ENCODE measurements at regions not wholly inside any gene's neighbourhood (a gene's known extent, or its start where the extent isn't known, plus 50 kb on each side); places are given as distances from the start of the nearest gene placed in this dataset.

DNA sequence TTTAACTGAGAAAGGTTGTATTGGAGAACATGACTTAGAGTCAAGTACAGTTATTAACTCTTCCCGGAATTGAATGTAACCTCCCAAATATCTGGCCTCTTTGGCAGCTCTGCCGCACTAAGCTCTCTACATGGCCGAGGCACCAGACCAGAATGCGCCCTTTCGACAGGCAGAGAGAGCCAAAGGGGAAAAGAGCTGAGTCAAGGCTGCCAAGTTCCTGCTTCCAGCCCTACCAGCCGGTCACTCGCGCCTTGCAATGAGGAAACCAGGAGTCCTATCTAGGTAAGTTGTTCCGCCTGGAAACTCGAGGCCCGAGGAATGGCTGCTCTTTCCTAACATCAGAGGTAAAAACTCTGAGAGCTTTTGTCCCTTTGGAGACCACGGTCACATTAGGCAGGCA, 172.2 kb downstream of the BRMS1L start:
- H3K27me3 ChIP-seq (ENCODE audit: insufficient read depth, low read length), result no peaks in the 10 kb centered on the region
- H2AFZ ChIP-seq (ENCODE audit: low read depth, low read length), result no peak overlapping the region
- no peaks in the 10 kb centered on the region for H3K4me1 Mint-ChIP-seq (ENCODE audit: low read depth, unreplicated experiment)
- no peaks in the 10 kb centered on the region for H3K9me3 ChIP-seq (ENCODE audit: insufficient read depth, low read depth, low read length)
- H3K27ac Mint-ChIP-seq (ENCODE audit: unreplicated experiment), result no peak overlapping the region
- no peak overlapping the region for H3K9ac ChIP-seq (ENCODE audit: low read length)
- H3K4me3 Mint-ChIP-seq (ENCODE audit: unreplicated experiment), result no peak overlapping the region
- H3K27me3 Mint-ChIP-seq (ENCODE audit: low read depth, unreplicated experiment), result peaks cover 3% of the 10 kb centered on the region
- no peaks in the 10 kb centered on the region for H3K36me3 Mint-ChIP-seq (ENCODE audit: low read depth, unreplicated experiment)
- DNase-seq (ENCODE audit: low read depth), result no peak
- H4K20me1 ChIP-seq (ENCODE audit: insufficient read depth, low read length), result no peaks in the 10 kb centered on the region
- no peaks in the 10 kb centered on the region for H3K9me3 Mint-ChIP-seq (ENCODE audit: unreplicated experiment)
- no peaks in the 10 kb centered on the region for H3K79me2 ChIP-seq (ENCODE audit: insufficient read depth, low read length)
- H3K27ac ChIP-seq (ENCODE audit: low read depth, low read length), result no peak overlapping the region
- no peak for TF ChIP-seq EZH2 (IDR thresholded peaks at IDR 0.05; ENCODE audit: insufficient read depth, low read length)
- TF ChIP-seq, protein P1, sequence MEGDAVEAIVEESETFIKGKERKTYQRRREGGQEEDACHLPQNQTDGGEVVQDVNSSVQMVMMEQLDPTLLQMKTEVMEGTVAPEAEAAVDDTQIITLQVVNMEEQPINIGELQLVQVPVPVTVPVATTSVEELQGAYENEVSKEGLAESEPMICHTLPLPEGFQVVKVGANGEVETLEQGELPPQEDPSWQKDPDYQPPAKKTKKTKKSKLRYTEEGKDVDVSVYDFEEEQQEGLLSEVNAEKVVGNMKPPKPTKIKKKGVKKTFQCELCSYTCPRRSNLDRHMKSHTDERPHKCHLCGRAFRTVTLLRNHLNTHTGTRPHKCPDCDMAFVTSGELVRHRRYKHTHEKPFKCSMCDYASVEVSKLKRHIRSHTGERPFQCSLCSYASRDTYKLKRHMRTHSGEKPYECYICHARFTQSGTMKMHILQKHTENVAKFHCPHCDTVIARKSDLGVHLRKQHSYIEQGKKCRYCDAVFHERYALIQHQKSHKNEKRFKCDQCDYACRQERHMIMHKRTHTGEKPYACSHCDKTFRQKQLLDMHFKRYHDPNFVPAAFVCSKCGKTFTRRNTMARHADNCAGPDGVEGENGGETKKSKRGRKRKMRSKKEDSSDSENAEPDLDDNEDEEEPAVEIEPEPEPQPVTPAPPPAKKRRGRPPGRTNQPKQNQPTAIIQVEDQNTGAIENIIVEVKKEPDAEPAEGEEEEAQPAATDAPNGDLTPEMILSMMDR (IDR thresholded peaks at IDR 0.05; ENCODE audit: insufficient read depth, low read depth, low read length), result no peak
- H3K4me1 ChIP-seq (ENCODE audit: insufficient read depth, low read length), result no peaks in the 10 kb centered on the region
- no peaks in the 10 kb centered on the region for H3K36me3 ChIP-seq (ENCODE audit: insufficient read depth, low read length)
- no peak for FAIRE-seq
- no peak overlapping the region for H3K4me2 ChIP-seq (ENCODE audit: low read length)
- no peak overlapping the region for H3K4me3 ChIP-seq (ENCODE audit: insufficient read depth, low read depth, low read length)

DNA sequence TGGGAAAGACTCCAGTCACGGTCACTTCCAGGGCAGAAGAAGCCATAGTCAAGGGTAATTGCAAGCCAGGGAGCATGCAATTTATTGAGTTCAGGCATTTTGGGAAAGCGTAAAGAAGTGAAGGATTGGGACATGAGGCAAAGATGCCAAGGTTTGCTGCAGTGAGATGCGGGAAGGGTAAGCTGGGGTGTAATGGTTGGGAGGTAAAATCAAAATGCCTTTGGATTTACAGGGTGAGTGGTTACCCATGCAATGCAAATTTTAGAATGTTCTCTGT, 167.5 kb downstream of the BRMS1L start:
- Histone ChIP-seq H4K20me1 (ENCODE audit: insufficient read depth, low read length) (no peaks in the 10 kb centered on the region), H3K9me3 (ENCODE audit: insufficient read depth, low read depth, low read length) (no peaks in the 10 kb centered on the region), H3K27me3 (ENCODE audit: insufficient read depth, low read length) (no peaks in the 10 kb centered on the region), H3K36me3 (ENCODE audit: insufficient read depth, low read length) (no peaks in the 10 kb centered on the region), H2AFZ (ENCODE audit: low read depth, low read length) (no peak overlapping the region), H3K4me3 (ENCODE audit: insufficient read depth, low read depth, low read length) (no peak overlapping the region), H3K4me2 (ENCODE audit: low read length) (no peak overlapping the region), H3K79me2 (ENCODE audit: insufficient read depth, low read length) (no peaks in the 10 kb centered on the region), H3K27ac (ENCODE audit: low read depth, low read length) (no peak overlapping the region), H3K9ac (ENCODE audit: low read length) (no peak overlapping the region), H3K4me1 (ENCODE audit: insufficient read depth, low read length) (no peaks in the 10 kb centered on the region)
- DNase-seq (ENCODE audit: low read depth), result no peak
- H3K27ac Mint-ChIP-seq (ENCODE audit: unreplicated experiment), result no peak overlapping the region
- no peaks in the 10 kb centered on the region for H3K27me3 Mint-ChIP-seq (ENCODE audit: low read depth, unreplicated experiment)
- peaks cover 1% of the 10 kb centered on the region for H3K9me3 Mint-ChIP-seq (ENCODE audit: unreplicated experiment)
- H3K4me1 Mint-ChIP-seq (ENCODE audit: low read depth, unreplicated experiment), result no peaks in the 10 kb centered on the region
- no peak for FAIRE-seq
- TF ChIP-seq, protein P1 (IDR thresholded peaks at IDR 0.05; ENCODE audit: insufficient read depth, low read depth, low read length), result no peak
- no peak for TF ChIP-seq EZH2 (IDR thresholded peaks at IDR 0.05; ENCODE audit: insufficient read depth, low read length)
- H3K36me3 Mint-ChIP-seq (ENCODE audit: low read depth, unreplicated experiment), result no peaks in the 10 kb centered on the region
- no peak overlapping the region for H3K4me3 Mint-ChIP-seq (ENCODE audit: unreplicated experiment)

DNA sequence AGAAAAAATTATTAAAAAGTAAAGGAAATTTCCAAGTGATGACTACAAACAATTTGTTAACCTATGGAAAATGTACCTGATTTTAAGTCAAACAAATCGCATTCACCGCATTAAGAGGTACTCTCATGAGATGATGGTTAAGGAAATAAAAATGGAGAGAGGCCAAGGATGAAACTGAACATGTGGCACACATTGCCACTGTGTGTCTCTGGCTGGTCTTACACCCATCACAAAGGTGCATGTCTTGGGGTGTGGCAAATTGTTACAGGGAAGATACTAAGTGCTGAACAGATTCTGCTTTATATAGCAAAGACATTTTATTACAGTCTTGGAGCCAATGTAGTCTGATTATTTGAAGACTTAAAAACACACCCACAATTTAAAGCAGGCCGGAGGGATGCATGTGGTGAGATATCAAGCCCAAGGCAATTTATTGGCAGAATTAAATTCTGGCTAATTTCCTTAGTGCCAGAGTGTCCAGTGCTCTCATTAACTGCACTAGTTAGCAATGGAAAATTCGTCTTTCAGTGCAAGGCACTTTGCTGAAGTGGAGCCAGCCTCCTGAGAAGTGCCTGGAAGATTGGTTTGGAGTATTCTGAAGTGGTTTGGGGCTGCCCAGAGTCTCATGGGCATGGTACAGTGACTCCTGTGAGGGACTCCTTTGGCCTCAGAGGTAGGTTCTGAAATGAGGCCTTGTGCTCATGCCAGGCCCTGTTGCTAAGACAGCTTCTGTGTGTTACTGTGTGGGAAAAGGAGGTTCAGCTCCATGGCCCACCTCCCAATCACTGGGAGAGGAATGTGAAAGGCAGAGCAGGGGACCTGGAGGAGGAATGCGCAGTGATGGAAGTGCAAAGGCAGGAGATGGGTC, 166.9 kb downstream of the BRMS1L start:
- Histone ChIP-seq H4K20me1 (ENCODE audit: insufficient read depth, low read length) (no peaks in the 10 kb centered on the region), H3K9me3 (ENCODE audit: insufficient read depth, low read depth, low read length) (no peaks in the 10 kb centered on the region), H3K27ac (ENCODE audit: low read depth, low read length) (no peak overlapping the region), H3K27me3 (ENCODE audit: insufficient read depth, low read length) (no peaks in the 10 kb centered on the region), H3K4me1 (ENCODE audit: insufficient read depth, low read length) (no peaks in the 10 kb centered on the region), H3K9ac (ENCODE audit: low read length) (no peak overlapping the region), H3K4me2 (ENCODE audit: low read length) (no peak overlapping the region), H3K4me3 (ENCODE audit: insufficient read depth, low read depth, low read length) (no peak overlapping the region), H3K36me3 (ENCODE audit: insufficient read depth, low read length) (no peaks in the 10 kb centered on the region), H2AFZ (ENCODE audit: low read depth, low read length) (no peak overlapping the region), H3K79me2 (ENCODE audit: insufficient read depth, low read length) (no peaks in the 10 kb centered on the region)
- Mint-ChIP-seq H3K4me3 (ENCODE audit: unreplicated experiment) (no peak overlapping the region), H3K9me3 (ENCODE audit: unreplicated experiment) (peaks cover 1% of the 10 kb centered on the region), H3K36me3 (ENCODE audit: low read depth, unreplicated experiment) (no peaks in the 10 kb centered on the region), H3K27ac (ENCODE audit: unreplicated experiment) (no peak overlapping the region), H3K27me3 (ENCODE audit: low read depth, unreplicated experiment) (no peaks in the 10 kb centered on the region), H3K4me1 (ENCODE audit: low read depth, unreplicated experiment) (no peaks in the 10 kb centered on the region)
- DNase-seq (ENCODE audit: low read depth), result no peak
- no peak for TF ChIP-seq EZH2 (IDR thresholded peaks at IDR 0.05; ENCODE audit: insufficient read depth, low read length)
- TF ChIP-seq, protein P1 (IDR thresholded peaks at IDR 0.05; ENCODE audit: insufficient read depth, low read depth, low read length), result no peak
- FAIRE-seq, result no peak

All from astrocyte (in vitro differentiated cells and primary cell).